ENCODE measurements at regions not wholly inside any gene's neighbourhood (a gene's known extent, or its start where the extent isn't known, plus 50 kb on each side); places are given as distances from the start of the nearest gene placed in this dataset.

DNA sequence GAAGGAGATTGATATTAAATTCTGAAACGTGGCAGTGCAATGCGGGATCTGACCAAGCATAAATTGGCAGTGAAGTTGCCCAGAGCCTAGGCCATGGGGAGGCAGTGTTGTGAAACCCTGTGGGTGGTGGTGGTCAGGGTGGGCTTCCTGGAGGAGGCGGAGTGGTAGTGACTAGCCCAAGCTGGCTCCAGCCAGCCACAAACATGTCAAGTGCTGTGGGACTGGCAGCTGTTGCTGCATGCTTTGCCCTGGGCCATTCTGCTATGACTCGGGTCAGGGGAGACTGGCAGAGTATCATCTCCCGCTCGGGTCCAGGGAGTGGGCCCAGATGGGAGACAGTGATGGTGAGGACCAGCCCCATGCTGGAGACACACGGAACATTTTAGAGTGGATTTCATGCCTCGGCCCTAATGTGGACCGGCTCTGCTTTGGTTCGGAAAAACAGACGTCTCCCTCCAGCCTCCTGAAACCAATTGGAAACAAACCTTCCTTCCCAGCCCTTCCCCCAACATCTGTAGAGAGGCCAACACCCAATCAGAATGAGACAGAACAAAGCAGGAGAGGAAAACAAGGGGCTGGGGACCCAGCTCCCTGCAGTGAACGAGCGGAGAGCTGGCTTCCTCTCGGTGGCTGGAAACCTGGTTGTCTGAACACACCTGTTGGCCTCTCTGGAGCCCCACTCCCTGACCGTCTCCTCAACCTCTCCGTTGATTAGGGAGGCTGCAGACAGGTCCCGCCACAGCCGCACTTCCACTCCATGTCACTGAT, 58.2 kb downstream of the TMEM270 start:
- no peak overlapping the region for H3K4me2 ChIP-seq (ENCODE audit: low read length)
- peaks cover 13% of the 10 kb centered on the region for H3K27me3 ChIP-seq (ENCODE audit: control insufficient read depth, low read length)
- H3K4me3 ChIP-seq (ENCODE audit: low read length) = no peak overlapping the region
- no peaks in the 10 kb centered on the region for H3K36me3 ChIP-seq (ENCODE audit: control insufficient read depth, low read length)
- no peaks in the 10 kb centered on the region for H3K4me1 ChIP-seq (ENCODE audit: control insufficient read depth, low read length)
- H3F3A ChIP-seq (ENCODE audit: control insufficient read depth, insufficient read depth) = no peaks in the 10 kb centered on the region
- TF ChIP-seq, protein P1, sequence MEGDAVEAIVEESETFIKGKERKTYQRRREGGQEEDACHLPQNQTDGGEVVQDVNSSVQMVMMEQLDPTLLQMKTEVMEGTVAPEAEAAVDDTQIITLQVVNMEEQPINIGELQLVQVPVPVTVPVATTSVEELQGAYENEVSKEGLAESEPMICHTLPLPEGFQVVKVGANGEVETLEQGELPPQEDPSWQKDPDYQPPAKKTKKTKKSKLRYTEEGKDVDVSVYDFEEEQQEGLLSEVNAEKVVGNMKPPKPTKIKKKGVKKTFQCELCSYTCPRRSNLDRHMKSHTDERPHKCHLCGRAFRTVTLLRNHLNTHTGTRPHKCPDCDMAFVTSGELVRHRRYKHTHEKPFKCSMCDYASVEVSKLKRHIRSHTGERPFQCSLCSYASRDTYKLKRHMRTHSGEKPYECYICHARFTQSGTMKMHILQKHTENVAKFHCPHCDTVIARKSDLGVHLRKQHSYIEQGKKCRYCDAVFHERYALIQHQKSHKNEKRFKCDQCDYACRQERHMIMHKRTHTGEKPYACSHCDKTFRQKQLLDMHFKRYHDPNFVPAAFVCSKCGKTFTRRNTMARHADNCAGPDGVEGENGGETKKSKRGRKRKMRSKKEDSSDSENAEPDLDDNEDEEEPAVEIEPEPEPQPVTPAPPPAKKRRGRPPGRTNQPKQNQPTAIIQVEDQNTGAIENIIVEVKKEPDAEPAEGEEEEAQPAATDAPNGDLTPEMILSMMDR (IDR thresholded peaks at IDR 0.05; ENCODE audit: low read depth, low read length, poor library complexity, severe bottlenecking) = no peak
- H3K79me2 ChIP-seq (ENCODE audit: control insufficient read depth, low read length) = no peaks in the 10 kb centered on the region
- H3K27ac ChIP-seq (ENCODE audit: low read depth, low read length) = no peak overlapping the region
- no peaks in the 10 kb centered on the region for H3K9me2 ChIP-seq (replicated peaks; ENCODE audit: control insufficient read depth, low read length)
- no peaks in the 10 kb centered on the region for H3K9me3 ChIP-seq (ENCODE audit: control insufficient read depth, insufficient read depth, low read length)
- H4K20me1 ChIP-seq (ENCODE audit: control insufficient read depth, insufficient read depth, low read depth, low read length) = no peaks in the 10 kb centered on the region

DNA sequence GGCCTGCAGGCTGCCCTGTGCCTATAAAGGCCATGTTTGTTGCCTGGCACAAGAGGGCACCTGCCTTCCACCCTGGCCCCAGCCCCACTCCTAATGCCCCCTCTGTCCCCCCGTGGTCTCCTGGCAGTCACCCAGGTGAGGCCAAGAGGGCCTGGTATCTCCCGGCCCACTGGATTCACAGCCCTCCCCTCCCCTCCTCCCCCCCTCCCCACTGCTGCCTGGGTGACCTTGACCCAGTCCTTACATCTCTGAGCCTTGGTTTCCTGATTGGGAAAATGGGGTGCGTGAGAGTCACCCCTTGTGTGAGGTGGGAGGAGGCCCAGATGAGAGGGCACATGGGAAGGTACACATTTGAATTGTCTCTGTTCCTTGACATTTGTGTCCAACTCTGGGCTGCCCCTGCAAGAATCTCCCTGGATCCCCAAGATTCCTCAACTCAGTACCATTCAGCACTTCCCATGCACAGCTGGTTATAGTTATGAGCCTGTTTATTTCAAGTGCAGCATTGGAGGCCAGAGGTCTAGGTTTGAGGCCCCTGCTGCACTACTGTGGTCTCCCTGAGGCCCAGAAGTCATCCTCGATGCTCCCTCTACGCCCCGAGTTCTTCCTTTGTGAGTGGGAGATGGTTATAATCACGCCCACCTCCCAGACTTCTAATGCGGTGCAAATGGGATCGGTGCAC, 58.9 kb downstream of the TMEM270 start:
- peaks cover 17% of the 10 kb centered on the region for H3K27me3 ChIP-seq (ENCODE audit: control insufficient read depth, low read length)
- no peaks in the 10 kb centered on the region for H3F3A ChIP-seq (ENCODE audit: control insufficient read depth, insufficient read depth)
- H3K9me2 ChIP-seq (replicated peaks; ENCODE audit: control insufficient read depth, low read length) = no peaks in the 10 kb centered on the region
- no peak overlapping the region for H3K4me2 ChIP-seq (ENCODE audit: low read length)
- H3K9me3 ChIP-seq (ENCODE audit: control insufficient read depth, insufficient read depth, low read length) = no peaks in the 10 kb centered on the region
- H3K27ac ChIP-seq (ENCODE audit: low read depth, low read length) = no peak overlapping the region
- H4K20me1 ChIP-seq (ENCODE audit: control insufficient read depth, insufficient read depth, low read depth, low read length) = no peaks in the 10 kb centered on the region
- H3K4me1 ChIP-seq (ENCODE audit: control insufficient read depth, low read length) = no peaks in the 10 kb centered on the region
- H3K79me2 ChIP-seq (ENCODE audit: control insufficient read depth, low read length) = no peaks in the 10 kb centered on the region
- H3K4me3 ChIP-seq (ENCODE audit: low read length) = no peak overlapping the region
- no peak for TF ChIP-seq EZH2phosphoT487 (IDR thresholded peaks at IDR 0.05; ENCODE audit: borderline replicate concordance, low read length)
- H3K36me3 ChIP-seq (ENCODE audit: control insufficient read depth, low read length) = no peaks in the 10 kb centered on the region

DNA sequence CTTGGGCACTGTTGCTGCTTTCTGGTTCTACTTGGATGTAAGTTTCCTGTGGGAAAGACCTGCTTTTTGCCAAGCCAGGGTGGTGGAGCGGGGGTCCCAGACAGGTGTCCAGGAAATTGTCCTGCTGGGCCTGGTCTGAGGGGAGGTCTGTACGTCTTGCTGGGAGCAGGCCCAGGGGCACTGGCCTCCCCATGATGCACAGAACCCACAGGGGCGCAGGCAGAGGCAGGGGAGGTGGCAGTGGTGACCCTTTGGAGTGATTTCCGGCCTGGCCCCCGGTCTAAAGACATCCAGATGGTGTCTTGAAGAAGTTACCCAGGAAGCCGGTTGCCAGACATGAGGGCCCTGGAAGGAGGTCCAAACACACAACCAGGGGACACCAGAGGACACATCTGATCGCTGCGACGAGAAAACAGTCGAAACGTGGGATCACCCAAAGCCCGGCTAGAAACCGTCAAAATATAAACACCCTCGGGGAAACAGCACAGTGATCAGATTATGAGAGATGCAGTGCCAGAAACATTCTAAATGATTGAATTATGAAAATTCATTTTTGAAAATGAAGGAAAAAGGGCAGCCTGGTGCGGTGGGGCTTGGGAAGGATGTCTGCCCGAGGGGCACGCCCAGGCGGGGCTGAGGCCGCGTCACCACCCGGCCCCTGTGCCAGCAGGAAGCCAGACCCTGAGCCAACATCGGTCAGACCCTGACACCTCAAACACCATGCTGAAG, 59.6 kb downstream of the TMEM270 start:
- Histone ChIP-seq H3K4me2 (ENCODE audit: low read length) (no peak overlapping the region), H3K4me1 (ENCODE audit: control insufficient read depth, low read length) (no peaks in the 10 kb centered on the region), H3K27me3 (ENCODE audit: control insufficient read depth, low read length) (peaks cover 17% of the 10 kb centered on the region), H3K79me2 (ENCODE audit: control insufficient read depth, low read length) (no peaks in the 10 kb centered on the region), H3K9me2 (replicated peaks; ENCODE audit: control insufficient read depth, low read length) (no peaks in the 10 kb centered on the region), H3K9me3 (ENCODE audit: control insufficient read depth, insufficient read depth, low read length) (no peaks in the 10 kb centered on the region), H3F3A (ENCODE audit: control insufficient read depth, insufficient read depth) (no peaks in the 10 kb centered on the region), H3K36me3 (ENCODE audit: control insufficient read depth, low read length) (no peaks in the 10 kb centered on the region), H3K27ac (ENCODE audit: low read depth, low read length) (no peak overlapping the region), H4K20me1 (ENCODE audit: control insufficient read depth, insufficient read depth, low read depth, low read length) (no peaks in the 10 kb centered on the region), H3K4me3 (ENCODE audit: low read length) (no peak overlapping the region)
- TF ChIP-seq, protein P1 (IDR thresholded peaks at IDR 0.05; ENCODE audit: low read depth, low read length, poor library complexity, severe bottlenecking) = no peak
- no peak for TF ChIP-seq EZH2phosphoT487 (IDR thresholded peaks at IDR 0.05; ENCODE audit: borderline replicate concordance, low read length)
